ENCODE measurements at regions not wholly inside any gene's neighbourhood (a gene's known extent, or its start where the extent isn't known, plus 50 kb on each side); places are given as distances from the start of the nearest gene placed in this dataset.

DNA sequence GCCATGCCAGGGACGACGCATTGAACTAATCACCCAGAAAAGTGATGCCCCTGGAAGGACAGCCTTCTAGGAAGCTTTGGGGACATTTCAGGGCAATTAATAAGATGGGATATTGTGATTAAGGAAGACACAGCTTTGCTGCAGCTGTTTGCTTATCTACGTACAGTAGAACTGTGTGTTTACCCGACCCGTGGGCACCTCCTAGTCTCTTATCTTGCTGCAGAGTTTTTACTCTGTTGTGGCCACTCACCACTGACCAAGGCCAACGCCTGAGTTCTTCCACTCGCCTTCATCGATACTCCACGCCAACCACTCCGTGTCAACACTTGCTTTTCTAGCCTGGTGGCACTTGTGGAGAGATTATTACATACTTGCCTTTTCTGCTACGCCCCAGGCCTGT is 105.9 kb upstream of the MLN start:
- TF ChIP-seq POLR2A (IDR thresholded peaks at IDR 0.05), result no peak
- TF ChIP-seq, protein P1, sequence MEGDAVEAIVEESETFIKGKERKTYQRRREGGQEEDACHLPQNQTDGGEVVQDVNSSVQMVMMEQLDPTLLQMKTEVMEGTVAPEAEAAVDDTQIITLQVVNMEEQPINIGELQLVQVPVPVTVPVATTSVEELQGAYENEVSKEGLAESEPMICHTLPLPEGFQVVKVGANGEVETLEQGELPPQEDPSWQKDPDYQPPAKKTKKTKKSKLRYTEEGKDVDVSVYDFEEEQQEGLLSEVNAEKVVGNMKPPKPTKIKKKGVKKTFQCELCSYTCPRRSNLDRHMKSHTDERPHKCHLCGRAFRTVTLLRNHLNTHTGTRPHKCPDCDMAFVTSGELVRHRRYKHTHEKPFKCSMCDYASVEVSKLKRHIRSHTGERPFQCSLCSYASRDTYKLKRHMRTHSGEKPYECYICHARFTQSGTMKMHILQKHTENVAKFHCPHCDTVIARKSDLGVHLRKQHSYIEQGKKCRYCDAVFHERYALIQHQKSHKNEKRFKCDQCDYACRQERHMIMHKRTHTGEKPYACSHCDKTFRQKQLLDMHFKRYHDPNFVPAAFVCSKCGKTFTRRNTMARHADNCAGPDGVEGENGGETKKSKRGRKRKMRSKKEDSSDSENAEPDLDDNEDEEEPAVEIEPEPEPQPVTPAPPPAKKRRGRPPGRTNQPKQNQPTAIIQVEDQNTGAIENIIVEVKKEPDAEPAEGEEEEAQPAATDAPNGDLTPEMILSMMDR (IDR thresholded peaks at IDR 0.05), result no peak
